ENCODE measurements at regions not wholly inside any gene's neighbourhood (a gene's known extent, or its start where the extent isn't known, plus 50 kb on each side); places are given as distances from the start of the nearest gene placed in this dataset.

GRCh38 chr21:43312011-43312410, 114.9 kb downstream of the SIK1 start:
- no peak for TF ChIP-seq POLR2A (IDR thresholded peaks at IDR 0.05; ENCODE audit: borderline replicate concordance, extremely low read depth, insufficient read depth, insufficient read length)
- TF ChIP-seq CTCF (IDR thresholded peaks at IDR 0.05 in 2 of 3, conservative IDR thresholded peaks at IDR 0.05 in 1 of 3; ENCODE audit: borderline replicate concordance in 1 of 3, insufficient read depth in 1 of 3, low read depth in 2 of 3, low read length in 2 of 3): no peak
- TF ChIP-seq EZH2 (IDR thresholded peaks at IDR 0.05): no peak
- no peak for TF ChIP-seq EZH2phosphoT487 (IDR thresholded peaks at IDR 0.05; ENCODE audit: borderline replicate concordance)
- no peak for TF ChIP-seq RAD21 (IDR thresholded peaks at IDR 0.05; ENCODE audit: low read depth)
- TF ChIP-seq REST (IDR thresholded peaks at IDR 0.05; ENCODE audit: low read depth): no peak
- TF ChIP-seq ZFX (IDR thresholded peaks at IDR 0.05): no peak
- no peak for TF ChIP-seq CEBPB (IDR thresholded peaks at IDR 0.05; ENCODE audit: low read depth)
- TF ChIP-seq SIN3A (IDR thresholded peaks at IDR 0.05; ENCODE audit: low read depth): no peak

Data from HCT116 (cell line).